GM12878 (cell line): ENCODE measurements at regions not wholly inside any gene's neighbourhood (a gene's known extent, or its start where the extent isn't known, plus 50 kb on each side); places are given as distances from the start of the nearest gene placed in this dataset.

Source experiments
- ATAC-seq: fragments of 200-7000 bp; cut with Tn5 transposase; 3 replicates; pipeline ENCODE4 v1.9.1; 2020; ENCODE audit warnings: mild to moderate bottlenecking, moderate library complexity
- BruUV-seq: library from RNA; stranded (reverse); fragments of 400-500 nt; replicated peaks from 2 replicates; lab custom pipeline; 2021; lab: Mats Ljungman, UMichigan
- CTCF ChIA-PET: fragments of 300-600 bp; sonication (Branson Sonifier 250); formaldehyde crosslinking; extraction: SDS; loops from one replicate; lab custom pipeline; 2021; ENCODE audit warnings: inconsistent platforms; lab: Yijun Ruan, JAX
- POLR2A ChIA-PET: fragments of 350-600 bp; formaldehyde crosslinking; extraction: SDS; loops from one replicate; lab custom pipeline; 2021; ENCODE audit warnings: inconsistent platforms; lab: Charles Lee
- RAD21 ChIA-PET: fragments of 300-600 bp; sonication (Branson Sonifier 250); formaldehyde crosslinking; loops from one replicate; lab custom pipeline; 2023; ENCODE audit warnings: antibody characterized with exemption; ENCODE audit not compliant: unreplicated experiment; lab: Charles Lee
- SMC1A ChIA-PET: fragments of 300-600 bp; sonication (Branson Sonifier 250); formaldehyde crosslinking; loops from one replicate; lab custom pipeline; 2023; ENCODE audit not compliant: unreplicated experiment, uncharacterized antibody; lab: Charles Lee
- DNase-seq: peaks from one replicate; pipeline ENCODE4 v3.0.0-alpha.2; 2011; ENCODE audit warnings: low read depth, low spot score
- FAIRE-seq: peaks from 3 replicates; lab custom pipeline; 2011; peaks lifted over from hg19 to GRCh38; lab: Jason Lieb, UNC
- H2AFZ ChIP-seq: 2 replicates; pipeline ENCODE4 v1.6.0; 2011; ENCODE audit warnings: low read depth, low read length, control low read depth; ENCODE audit not compliant: control insufficient read depth
- H3K27ac ChIP-seq: 2 replicates; pipeline ENCODE4 v1.5.1; 2011; ENCODE audit warnings: control low read depth; ENCODE audit not compliant: control insufficient read depth, insufficient read depth
- H3K27me3 ChIP-seq, 2 experiments: replicated peaks in 1 of 2; 2 replicates each; pipeline versions ENCODE4 v1.6.0 to v1.6.1; 2011; ENCODE audit warnings: low read length in 1 of 2; ENCODE audit not compliant: control insufficient read depth in 2 of 2, insufficient read depth in 2 of 2
- H3K36me3 ChIP-seq, 2 experiments: 2 replicates each; pipeline ENCODE4 v1.5.1; 2011; ENCODE audit warnings: low read length in 1 of 2; ENCODE audit not compliant: control insufficient read depth in 2 of 2, insufficient read depth in 2 of 2
- H3K4me1 ChIP-seq: 2 replicates; pipeline ENCODE4 v1.6.1; 2011; ENCODE audit warnings: mild to moderate bottlenecking, low read length, moderate library complexity, mixed read lengths; ENCODE audit not compliant: control insufficient read depth, insufficient read depth
- H3K4me2 ChIP-seq: 2 replicates; pipeline ENCODE4 v1.6.0; 2011; ENCODE audit warnings: control low read depth; ENCODE audit not compliant: control insufficient read depth, insufficient read depth
- H3K4me3 ChIP-seq: fragments of 200-600 bp; sonication (generic); 2 replicates; pipeline ENCODE4 v1.5.1; 2016
- H3K79me2 ChIP-seq: 2 replicates; pipeline ENCODE4 v1.6.0; 2011; ENCODE audit warnings: low read length; ENCODE audit not compliant: control insufficient read depth, insufficient read depth
- H3K9ac ChIP-seq: 2 replicates; pipeline ENCODE4 v1.8.0; 2011; ENCODE audit warnings: low read length, control low read depth, mixed read lengths; ENCODE audit not compliant: control insufficient read depth, insufficient read depth
- H3K9me3 ChIP-seq: replicated peaks from 3 replicates; pipeline ENCODE4 v1.5.1; 2011; ENCODE audit warnings: mild to moderate bottlenecking, low read length; ENCODE audit not compliant: control insufficient read depth, insufficient read depth
- H4K20me1 ChIP-seq: 2 replicates; pipeline ENCODE4 v1.6.0; 2011; ENCODE audit not compliant: control insufficient read depth, insufficient read depth
- CHD2 ChIP-seq: IDR thresholded peaks from 2 replicates; pipeline ENCODE4 v1.6.1; 2011; ENCODE audit warnings: low read depth, low read length, improper control_type of control experiment, borderline replicate concordance
- HDAC2 ChIP-seq: fragments of 200-600 bp; sonication (generic); IDR thresholded peaks from 2 replicates; pipeline ENCODE4 v1.6.1; 2017
- MTA3 ChIP-seq: IDR thresholded peaks from 2 replicates; pipeline ENCODE4 v1.6.1; 2012; ENCODE audit warnings: low read length, inconsistent platforms, borderline replicate concordance
- RAD21 ChIP-seq: IDR thresholded peaks from 2 replicates; pipeline ENCODE4 v1.6.1; 2011; ENCODE audit warnings: mild to moderate bottlenecking, low read depth, low read length, moderate library complexity; ENCODE audit not compliant: insufficient read depth
- STAT3 ChIP-seq: IDR thresholded peaks from 2 replicates; pipeline ENCODE4 v1.6.1; 2011; ENCODE audit warnings: low read depth, low read length, improper control_type of control experiment
- WGBS: methylation state at CpG from one replicate; pipeline ENCODE4 v1.1.6; 2016; ENCODE audit warnings: low lambda C conversion rate; ENCODE audit not compliant: insufficient replicate concordance, insufficient coverage; ENCODE audit errors: missing lambda C conversion rate; 5-methylcytosine and 5-hydroxymethylcytosine counted together
- in situ Hi-C: fragments of 300-500 bp; cut with MboI; formaldehyde crosslinking; loops from 9 replicates; pipeline ENCODE4 v1.14.3; 2018; ENCODE audit warnings: mixed read lengths
- intact Hi-C: fragments of 100-400 bp; cut with micrococcal nuclease; formaldehyde crosslinking; loops from one replicate; pipeline ENCODE4 v1.14.2; 2022; ENCODE audit not compliant: unreplicated experiment
- TF ChIP-seq, protein P1 (sequence below), 3 experiments: IDR thresholded peaks in 2 of 3; conservative IDR thresholded peaks in 1 of 3; 2 replicates each; pipeline ENCODE4 v1.5.1; 2011; ENCODE audit warnings: low read depth in 3 of 3, low read length in 3 of 3, mild to moderate bottlenecking in 3 of 3, control low read depth in 2 of 3, moderate library complexity in 2 of 3, inconsistent platforms in 1 of 3, mixed read lengths in 1 of 3; ENCODE audit not compliant: control insufficient read depth in 2 of 3, insufficient read depth in 1 of 3; ENCODE audit errors: extremely low read depth in 1 of 3

DNA sequence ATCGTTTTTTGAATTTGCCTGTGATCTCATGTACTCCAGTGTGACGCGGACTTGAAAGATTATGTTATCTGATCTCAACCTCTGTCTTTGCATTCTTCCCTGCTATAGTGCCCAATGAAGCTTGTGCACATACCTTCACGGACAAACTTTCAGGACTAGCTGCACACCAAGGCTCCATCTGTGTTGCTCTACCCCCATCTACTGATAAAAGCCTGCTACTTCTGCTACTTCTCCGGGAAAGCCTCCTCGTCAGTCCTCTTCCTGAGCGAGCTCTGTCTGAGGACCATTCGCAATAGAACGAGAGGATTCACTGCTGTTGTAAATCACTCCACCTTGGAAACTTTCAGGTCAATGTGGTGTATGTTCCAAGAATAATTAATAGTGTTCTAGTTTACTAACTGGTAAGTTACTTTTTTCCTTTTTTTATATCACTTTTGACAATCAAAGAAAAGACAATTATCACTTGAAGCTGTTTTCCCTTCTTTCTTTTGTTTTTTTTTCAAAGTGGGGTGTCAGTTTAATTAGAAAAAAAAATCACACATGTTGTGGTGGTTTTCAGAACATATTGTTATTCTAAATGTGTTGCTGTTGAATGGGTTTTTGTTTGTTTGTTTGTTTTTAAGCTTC lies 217.6 kb downstream of the ARRDC4 start:
- ChIA-PET POLR2A (no interaction called here), CTCF (interaction anchor here (0.6 to 1.6 kb wide), 6 partner anchors 8 to 279 kb away, joined by 3 to 8 read pairs (median 4); no protein-coding TSS in a partner anchor)
- in situ Hi-C loops, result no loop called here

More for the DNA sequence above, 217.6 kb downstream of the ARRDC4 start:
- ChIA-PET RAD21 (interaction anchor here (1.3 kb wide), 1 partner anchor 273 kb away, joined by 3 read pairs; no protein-coding TSS in a partner anchor), SMC1A (no interaction called here)
- no peak for DNase-seq
- H3K9me3 ChIP-seq, result no peaks in the 10 kb centered on the region
- H3K79me2 ChIP-seq, result no peaks in the 10 kb centered on the region
- no peak overlapping the region for H2AFZ ChIP-seq
- no peaks in the 10 kb centered on the region for H3K36me3 ChIP-seq
- no peaks in the 10 kb centered on the region for H3K4me1 ChIP-seq
- H3K4me3 ChIP-seq, result no peak overlapping the region
- H3K27me3 ChIP-seq, result no peaks in the 10 kb centered on the region
- no peak overlapping the region for H3K27ac ChIP-seq
- H3K9ac ChIP-seq, result no peak overlapping the region
- intact Hi-C loops, result loop anchor here (1.0 kb wide), 1 partner anchor 269 kb away; no protein-coding TSS in a partner anchor
- TF ChIP-seq HDAC2, result no peak
- no peak for TF ChIP-seq MTA3
- TF ChIP-seq RAD21, result peak; percentile 55
- no peak for TF ChIP-seq CHD2
- TF ChIP-seq, protein P1, sequence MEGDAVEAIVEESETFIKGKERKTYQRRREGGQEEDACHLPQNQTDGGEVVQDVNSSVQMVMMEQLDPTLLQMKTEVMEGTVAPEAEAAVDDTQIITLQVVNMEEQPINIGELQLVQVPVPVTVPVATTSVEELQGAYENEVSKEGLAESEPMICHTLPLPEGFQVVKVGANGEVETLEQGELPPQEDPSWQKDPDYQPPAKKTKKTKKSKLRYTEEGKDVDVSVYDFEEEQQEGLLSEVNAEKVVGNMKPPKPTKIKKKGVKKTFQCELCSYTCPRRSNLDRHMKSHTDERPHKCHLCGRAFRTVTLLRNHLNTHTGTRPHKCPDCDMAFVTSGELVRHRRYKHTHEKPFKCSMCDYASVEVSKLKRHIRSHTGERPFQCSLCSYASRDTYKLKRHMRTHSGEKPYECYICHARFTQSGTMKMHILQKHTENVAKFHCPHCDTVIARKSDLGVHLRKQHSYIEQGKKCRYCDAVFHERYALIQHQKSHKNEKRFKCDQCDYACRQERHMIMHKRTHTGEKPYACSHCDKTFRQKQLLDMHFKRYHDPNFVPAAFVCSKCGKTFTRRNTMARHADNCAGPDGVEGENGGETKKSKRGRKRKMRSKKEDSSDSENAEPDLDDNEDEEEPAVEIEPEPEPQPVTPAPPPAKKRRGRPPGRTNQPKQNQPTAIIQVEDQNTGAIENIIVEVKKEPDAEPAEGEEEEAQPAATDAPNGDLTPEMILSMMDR (IDR thresholded peaks at IDR 0.05 in 2 of 3, conservative IDR thresholded peaks at IDR 0.05 in 1 of 3; ENCODE audit: control insufficient read depth in 2 of 3, extremely low read depth in 1 of 3, insufficient read depth in 1 of 3, low read depth in 3 of 3, low read length in 3 of 3), result peak; percentile 20 to 44 (median 28); a peak in 3 of 6 replicates
- TF ChIP-seq STAT3, result no peak
- no peak for ATAC-seq
- WGBS, result 5% methylated on average over 9 of the region's 9 CpGs
- H4K20me1 ChIP-seq, result no peaks in the 10 kb centered on the region
- no TSS peak for BruUV-seq
- no peak for FAIRE-seq
- H3K4me2 ChIP-seq, result no peak overlapping the region
